NAMALWA (cell line): ENCODE measurements at regions not wholly inside any gene's neighbourhood (a gene's known extent, or its start where the extent isn't known, plus 50 kb on each side); places are given as distances from the start of the nearest gene placed in this dataset.
"Not testable (repeated sequence)": the region's sequence is repeated elsewhere in the genome, so short reads cannot be mapped to it uniquely, and the experiment has no call there.

Experiments used
- DNase-seq: peaks from one replicate; pipeline ENCODE4 v3.0.0-alpha.2; 2015; ENCODE audit warnings: low spot score

GRCh38 chr4:187332141-187332540, 608.5 kb upstream of the FAT1 start:
- no peak for DNase-seq

DNA sequence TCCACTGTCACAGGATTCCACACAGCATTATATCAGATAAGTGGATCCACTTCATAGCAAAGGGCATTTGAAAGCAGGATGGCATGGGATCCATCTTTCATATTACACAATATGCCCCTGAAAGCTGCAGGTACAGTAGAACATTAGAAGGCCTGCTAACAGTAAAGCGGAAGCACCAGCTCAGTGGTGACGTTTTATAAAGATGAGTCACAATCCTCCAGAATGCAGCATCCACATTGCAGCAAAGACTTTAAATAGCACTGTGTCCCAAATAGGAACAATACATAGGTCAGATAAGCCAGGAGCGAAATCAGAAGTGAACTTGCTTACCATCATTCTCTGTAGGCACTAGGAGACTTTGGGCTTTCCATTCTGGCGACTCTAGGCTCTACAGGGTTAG, 609.5 kb upstream of the FAT1 start:
- no peak for DNase-seq

GRCh38 chr4:187335339-187335738, 611.7 kb upstream of the FAT1 start:
- no peak for DNase-seq

DNA sequence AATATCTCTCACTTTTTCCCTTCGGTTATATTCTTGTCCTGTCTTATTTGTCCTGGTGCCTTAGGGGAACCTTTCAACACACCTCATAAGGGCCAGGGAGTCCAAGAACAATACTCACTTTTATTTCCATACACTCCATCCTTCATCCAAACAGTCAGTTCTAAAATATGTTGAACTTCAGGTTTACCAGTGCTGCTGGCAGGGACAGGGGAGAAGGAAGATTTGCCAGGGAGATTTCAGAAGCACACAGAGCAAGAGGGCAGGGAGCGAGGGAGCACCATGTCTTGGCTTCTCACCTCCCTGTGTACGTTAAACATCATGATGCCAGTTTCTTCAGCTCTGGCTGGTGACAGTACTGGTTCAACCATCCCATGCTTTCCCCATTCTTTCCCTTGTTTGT, 631.1 kb upstream of the FAT1 start:
- no peak for DNase-seq

- no peak for DNase-seq
Observed at GRCh38 chr4:187357045-187357643, 633.5 kb upstream of the FAT1 start.

DNA sequence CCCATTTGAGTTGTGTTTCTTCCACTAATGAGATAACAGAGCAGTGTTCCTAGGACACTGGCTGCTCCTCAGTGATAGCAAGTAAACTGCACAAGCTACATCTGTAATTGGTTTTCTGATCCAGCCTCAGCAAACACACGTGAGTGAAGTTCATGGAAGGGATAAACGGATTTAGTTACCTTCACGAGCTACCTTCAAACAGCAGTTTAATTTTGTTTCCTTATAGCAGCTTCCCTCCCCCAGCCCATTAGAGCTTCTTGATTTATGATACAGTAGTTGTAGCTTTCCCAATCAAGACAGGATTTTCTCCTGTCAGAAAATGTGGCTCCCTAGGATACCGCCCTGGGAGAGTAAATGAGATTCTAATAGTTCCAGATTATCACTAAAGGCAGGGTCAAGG, 634.2 kb upstream of the FAT1 start:
- DNase-seq = no peak

GRCh38 chr4:187362937-187363857, 632.4 kb upstream of the ZFP42 start:
- DNase-seq = no peak

DNA sequence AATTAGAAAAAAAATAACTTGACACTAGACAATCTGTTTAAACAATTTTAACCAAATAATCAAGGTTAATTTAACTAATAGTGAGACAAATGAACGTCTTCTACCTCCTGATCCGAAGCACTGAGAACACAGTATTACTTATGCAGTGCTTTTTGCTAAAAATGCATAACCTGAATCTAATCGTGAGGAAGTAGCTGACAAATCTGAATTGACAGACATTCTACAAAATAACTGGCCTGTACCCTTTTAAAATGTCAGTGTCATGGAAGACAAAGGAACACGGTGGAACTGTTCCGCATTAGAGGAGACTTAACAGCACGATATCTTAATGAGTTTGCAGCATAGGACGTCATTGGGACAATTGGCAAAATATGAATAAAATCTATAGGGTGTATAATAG, 631.2 kb upstream of the ZFP42 start:
- DNase-seq = no peak

GRCh38 chr4:187364851-187365250, 630.7 kb upstream of the ZFP42 start:
- DNase-seq = no peak

DNA sequence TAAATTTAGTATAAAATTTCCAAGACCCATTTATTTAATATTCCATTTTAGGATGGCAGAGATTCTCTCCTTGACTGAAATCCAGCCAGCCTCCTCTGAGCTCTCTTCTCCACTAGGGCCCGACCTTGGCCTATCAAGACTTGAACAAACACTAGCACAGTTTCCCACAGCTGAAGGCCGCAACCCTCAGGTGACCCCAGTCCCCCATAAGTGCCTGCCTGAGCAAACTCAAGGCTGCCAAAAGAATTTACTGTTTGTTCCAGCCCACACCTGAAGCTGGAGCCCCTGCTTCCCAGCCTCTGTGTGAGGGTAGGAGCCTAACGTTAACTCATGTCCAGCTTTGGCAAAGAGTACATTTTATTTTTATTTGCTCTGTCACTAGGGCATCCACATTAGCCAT, 629.0 kb upstream of the ZFP42 start:
- no peak for DNase-seq

DNA sequence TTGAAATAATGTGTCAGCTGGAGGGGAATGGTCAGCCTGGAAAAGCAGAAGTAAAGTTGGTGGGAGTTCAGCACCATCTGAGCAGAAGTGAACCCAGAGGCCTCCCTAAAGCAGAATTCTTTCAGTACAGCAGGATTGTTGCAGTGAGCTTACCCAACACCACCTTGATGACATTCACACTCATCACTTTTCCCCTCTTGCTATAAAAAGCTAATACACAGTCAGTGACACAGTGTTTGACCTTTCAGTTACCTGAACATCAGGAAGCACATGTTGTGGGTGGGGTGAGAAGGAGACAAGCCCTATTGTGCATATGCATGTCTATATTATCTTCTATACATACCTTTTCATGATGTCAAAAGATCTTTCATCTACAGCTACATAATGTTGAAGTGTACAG, 624.7 kb upstream of the ZFP42 start:
- no peak for DNase-seq

GRCh38 chr4:187378441-187378840, 617.1 kb upstream of the ZFP42 start:
- DNase-seq = no peak

- DNase-seq = peak; percentile 23
Observed at GRCh38 chr4:187380181-187380581, 615.4 kb upstream of the ZFP42 start.

DNA sequence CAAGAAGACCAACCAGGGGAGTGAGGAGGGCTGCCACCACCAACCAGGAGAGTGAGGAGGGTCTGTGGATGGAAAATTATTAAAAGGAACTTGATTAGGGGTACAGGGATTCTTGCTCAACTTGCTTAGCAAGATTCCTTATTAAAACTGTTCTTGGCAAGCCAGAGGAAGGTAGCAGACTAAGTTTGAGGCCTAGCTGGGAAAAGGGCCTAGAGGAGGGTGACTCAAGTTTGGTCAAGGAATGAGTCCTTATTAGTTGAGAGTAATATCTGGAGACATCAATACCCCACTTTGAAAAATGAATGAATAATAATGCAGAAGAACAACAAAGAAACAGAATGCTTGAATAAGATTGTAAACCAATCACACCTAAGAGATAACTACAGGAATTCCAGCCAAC, 612.4 kb upstream of the ZFP42 start:
- DNase-seq = no peak

- DNase-seq = no peak
Observed at GRCh38 chr4:187387739-187388138, 607.8 kb upstream of the ZFP42 start.

DNA sequence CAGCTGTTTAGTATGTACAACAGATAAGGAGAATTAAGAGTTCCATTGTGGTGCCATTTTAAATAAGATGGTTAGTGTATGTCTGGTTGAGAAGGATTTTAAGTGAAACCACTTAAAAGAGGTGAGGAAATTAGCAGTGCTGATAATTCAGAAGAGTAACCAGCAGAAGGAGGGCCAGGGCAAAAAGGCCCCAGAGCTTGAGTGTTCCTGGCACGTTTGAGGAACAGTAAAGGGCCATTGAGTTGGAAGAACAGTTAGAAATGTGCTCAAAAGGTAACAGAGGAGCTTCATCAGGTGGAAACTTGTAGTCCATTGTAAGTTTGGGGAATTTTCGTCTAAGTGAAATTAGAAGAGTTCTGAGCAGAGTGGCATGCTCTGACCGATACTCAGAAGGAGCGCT, 606.2 kb upstream of the ZFP42 start:
- DNase-seq = no peak

- DNase-seq = no peak
Observed at GRCh38 chr4:187390646-187391045, 604.9 kb upstream of the ZFP42 start.

GRCh38 chr4:187393531-187394344, 601.8 kb upstream of the ZFP42 start:
- DNase-seq = no peak

DNA sequence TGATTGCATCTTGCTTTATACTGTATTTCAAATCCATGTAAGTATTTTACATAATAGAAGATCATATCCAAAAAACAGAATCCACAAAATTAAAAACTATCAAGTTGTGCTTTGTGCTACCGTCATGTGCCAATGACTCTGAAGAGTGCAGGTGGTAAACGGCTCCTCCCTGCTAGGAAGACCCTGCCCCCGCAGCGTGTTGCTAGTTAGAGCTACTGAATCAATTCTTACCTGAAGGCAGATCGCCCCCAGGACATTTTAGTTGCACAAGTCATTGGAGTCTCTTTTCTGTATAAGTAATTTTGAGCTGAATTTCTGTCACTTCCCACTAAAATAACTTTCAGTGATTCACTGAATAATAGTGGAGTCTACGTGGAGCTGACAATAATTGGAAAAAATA, 599.5 kb upstream of the ZFP42 start:
- no peak for DNase-seq

GRCh38 chr4:187408447-187408846, 587.1 kb upstream of the ZFP42 start:
- DNase-seq = not testable (repeated sequence)

- no peak for DNase-seq
Observed at GRCh38 chr4:187413564-187414358, 581.8 kb upstream of the ZFP42 start.

GRCh38 chr4:187414716-187415115, 580.9 kb upstream of the ZFP42 start:
- no peak for DNase-seq
